Progenitor cell of endocrine pancreas (in vitro differentiated cells): ENCODE measurements at regions not wholly inside any gene's neighbourhood (a gene's known extent, or its start where the extent isn't known, plus 50 kb on each side); places are given as distances from the start of the nearest gene placed in this dataset.
A peak's percentile ranks its signal among the peaks of the same experiment; 100 is the strongest.

ENCODE experiments used
- DNase-seq: peaks from one replicate; pipeline ENCODE4 v3.0.0; 2021; ENCODE audit warnings: low spot score; ENCODE audit not compliant: unreplicated experiment
- H3K27ac Mint-ChIP-seq: 2 replicates; pipeline ENCODE4 v1.8.0; 2021; ENCODE audit warnings: mild to moderate bottlenecking, moderate library complexity, mixed read lengths
- H3K27me3 Mint-ChIP-seq: 2 replicates; pipeline ENCODE4 v1.8.0; 2021; ENCODE audit warnings: mixed read lengths
- H3K36me3 Mint-ChIP-seq: 2 replicates; pipeline ENCODE4 v1.8.0; 2022; ENCODE audit warnings: mixed read lengths; ENCODE audit not compliant: insufficient read depth
- H3K4me1 Mint-ChIP-seq: 2 replicates; pipeline ENCODE4 v1.8.0; 2021; ENCODE audit warnings: low read depth, mixed read lengths
- H3K4me3 Mint-ChIP-seq: 2 replicates; pipeline ENCODE4 v1.8.0; 2021; ENCODE audit warnings: low read depth, mild to moderate bottlenecking, moderate library complexity, mixed read lengths
- H3K9me3 Mint-ChIP-seq: 2 replicates; pipeline ENCODE4 v1.8.0; 2021; ENCODE audit warnings: low read depth, mixed read lengths
- TF ChIP-seq, protein P1 (sequence below): fragments of 200-600 bp; sonication (generic); IDR thresholded peaks from one replicate; pipeline ENCODE4 v1.5.0; 2021; ENCODE audit warnings: antibody characterized with exemption, mild to moderate bottlenecking; ENCODE audit not compliant: unreplicated experiment

DNA sequence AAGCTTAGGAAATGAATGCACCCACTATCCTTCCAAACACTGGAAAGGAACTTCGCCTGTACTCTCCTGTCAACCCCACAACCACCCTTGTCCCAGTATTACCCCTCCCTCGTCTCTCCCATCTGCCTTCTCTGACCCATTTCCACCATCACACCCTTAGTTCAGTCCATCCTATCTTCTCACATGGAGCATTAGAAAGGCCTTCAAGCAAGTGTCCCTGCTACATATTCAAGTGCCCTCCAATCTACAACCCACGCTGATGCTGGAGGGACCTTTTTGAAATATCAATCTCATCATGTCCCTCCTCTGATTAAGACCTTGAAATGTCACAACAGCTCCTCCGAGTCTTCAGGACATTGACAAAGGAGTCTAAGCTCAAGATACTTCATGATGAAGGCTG, 133.8 kb upstream of the CCL2 start:
- H3K4me1 Mint-ChIP-seq = peaks cover 6% of the 10 kb centered on the region
- peak overlapping the region; percentile 57 for H3K27ac Mint-ChIP-seq
- no peaks in the 10 kb centered on the region for H3K9me3 Mint-ChIP-seq
- H3K4me3 Mint-ChIP-seq = no peak overlapping the region
- no peaks in the 10 kb centered on the region for H3K36me3 Mint-ChIP-seq
- H3K27me3 Mint-ChIP-seq = peaks cover 7% of the 10 kb centered on the region
- TF ChIP-seq, protein P1, sequence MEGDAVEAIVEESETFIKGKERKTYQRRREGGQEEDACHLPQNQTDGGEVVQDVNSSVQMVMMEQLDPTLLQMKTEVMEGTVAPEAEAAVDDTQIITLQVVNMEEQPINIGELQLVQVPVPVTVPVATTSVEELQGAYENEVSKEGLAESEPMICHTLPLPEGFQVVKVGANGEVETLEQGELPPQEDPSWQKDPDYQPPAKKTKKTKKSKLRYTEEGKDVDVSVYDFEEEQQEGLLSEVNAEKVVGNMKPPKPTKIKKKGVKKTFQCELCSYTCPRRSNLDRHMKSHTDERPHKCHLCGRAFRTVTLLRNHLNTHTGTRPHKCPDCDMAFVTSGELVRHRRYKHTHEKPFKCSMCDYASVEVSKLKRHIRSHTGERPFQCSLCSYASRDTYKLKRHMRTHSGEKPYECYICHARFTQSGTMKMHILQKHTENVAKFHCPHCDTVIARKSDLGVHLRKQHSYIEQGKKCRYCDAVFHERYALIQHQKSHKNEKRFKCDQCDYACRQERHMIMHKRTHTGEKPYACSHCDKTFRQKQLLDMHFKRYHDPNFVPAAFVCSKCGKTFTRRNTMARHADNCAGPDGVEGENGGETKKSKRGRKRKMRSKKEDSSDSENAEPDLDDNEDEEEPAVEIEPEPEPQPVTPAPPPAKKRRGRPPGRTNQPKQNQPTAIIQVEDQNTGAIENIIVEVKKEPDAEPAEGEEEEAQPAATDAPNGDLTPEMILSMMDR = no peak
- DNase-seq = no peak

DNA sequence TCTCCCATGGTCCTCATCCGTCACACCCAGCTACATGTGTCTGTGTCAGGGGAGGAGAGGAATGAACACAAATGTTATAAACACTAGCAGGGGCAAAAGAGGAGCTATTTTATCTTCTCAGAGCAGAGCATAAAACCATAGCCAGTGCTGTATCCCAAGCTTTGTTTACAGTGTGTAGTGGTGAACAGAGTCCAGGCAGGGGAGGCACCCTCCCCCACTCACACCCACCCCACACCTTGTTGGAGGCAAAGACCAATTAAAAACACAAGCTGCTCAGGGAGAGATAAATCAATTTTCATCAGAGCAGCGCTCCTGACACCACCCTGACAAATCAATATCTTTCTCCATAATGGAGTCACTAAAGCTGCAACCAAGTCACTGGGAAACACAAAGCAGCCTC, 132.6 kb upstream of the CCL2 start:
- DNase-seq = no peak
- TF ChIP-seq, protein P1 = no peak
- Mint-ChIP-seq H3K4me1 (peaks cover 6% of the 10 kb centered on the region), H3K9me3 (no peaks in the 10 kb centered on the region), H3K27me3 (peaks cover 11% of the 10 kb centered on the region), H3K4me3 (no peak overlapping the region), H3K27ac (no peak overlapping the region), H3K36me3 (no peaks in the 10 kb centered on the region)

DNA sequence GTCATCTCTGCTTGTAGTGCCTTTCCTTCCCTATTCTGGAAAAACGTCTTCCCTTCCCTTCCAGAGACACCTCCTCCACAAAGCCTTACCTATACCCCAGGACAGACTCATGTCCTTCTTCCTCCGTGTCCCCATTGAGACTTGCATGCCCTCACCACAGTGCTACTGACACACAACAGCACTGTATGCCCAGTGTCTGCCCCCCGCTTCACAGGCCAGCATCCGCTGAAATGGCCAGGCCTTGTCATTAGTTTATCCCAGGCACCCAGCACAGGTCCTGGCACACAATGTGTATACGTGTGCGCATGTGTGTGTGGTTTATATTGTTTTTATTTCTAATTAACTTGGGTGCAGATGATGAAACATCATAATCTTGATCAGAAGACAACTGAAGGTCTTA, 130.1 kb upstream of the CCL2 start:
- H3K27me3 Mint-ChIP-seq = peaks cover 8% of the 10 kb centered on the region
- DNase-seq = no peak
- H3K4me3 Mint-ChIP-seq = no peak overlapping the region
- no peak overlapping the region for H3K27ac Mint-ChIP-seq
- peaks cover 6% of the 10 kb centered on the region for H3K4me1 Mint-ChIP-seq
- TF ChIP-seq, protein P1 = no peak
- H3K9me3 Mint-ChIP-seq = no peaks in the 10 kb centered on the region
- no peaks in the 10 kb centered on the region for H3K36me3 Mint-ChIP-seq

DNA sequence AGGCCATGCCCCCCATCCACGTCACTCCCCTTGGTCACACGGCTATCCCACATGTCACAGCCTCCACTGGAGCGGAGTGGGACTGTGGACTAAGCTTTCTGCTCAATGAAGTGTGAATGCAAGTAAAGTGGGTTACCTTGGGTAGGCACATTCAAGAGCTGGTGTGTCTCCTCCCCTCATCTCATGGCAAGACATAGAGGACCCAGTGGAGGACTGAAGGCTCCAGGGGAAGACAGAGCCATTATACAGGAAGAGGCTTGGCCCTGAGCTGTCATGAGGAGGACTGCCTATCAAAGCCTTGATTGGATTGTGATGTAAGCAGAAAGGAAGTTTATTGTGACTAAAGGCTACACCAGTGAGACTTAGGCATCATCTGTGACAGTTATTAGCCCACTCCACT, 129.2 kb upstream of the CCL2 start:
- Mint-ChIP-seq H3K27ac (peak overlapping the region; percentile 34), H3K4me1 (peaks cover 6% of the 10 kb centered on the region), H3K36me3 (no peaks in the 10 kb centered on the region), H3K9me3 (no peaks in the 10 kb centered on the region), H3K4me3 (no peak overlapping the region), H3K27me3 (peaks cover 8% of the 10 kb centered on the region)
- TF ChIP-seq, protein P1 = no peak
- no peak for DNase-seq

DNA sequence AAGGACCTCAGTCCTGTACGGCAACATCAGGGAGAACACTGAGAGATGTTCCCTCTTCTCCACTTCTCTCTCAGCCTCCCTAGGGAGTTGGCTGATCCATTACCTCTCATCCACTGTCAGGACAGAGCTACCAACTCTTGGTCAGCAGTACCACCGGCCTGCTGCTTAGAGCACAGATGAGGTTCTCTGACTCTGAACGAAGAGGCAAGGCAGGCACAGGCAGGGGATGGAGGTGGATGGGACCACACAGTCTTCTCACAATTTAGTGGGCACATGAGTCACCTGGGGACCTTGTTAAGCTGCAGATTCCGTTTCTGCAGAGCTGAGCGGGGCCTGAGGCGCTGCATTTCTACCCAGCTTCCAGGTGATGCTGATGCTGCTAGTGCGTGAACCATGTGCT, 128.6 kb upstream of the CCL2 start:
- DNase-seq = no peak
- H3K4me1 Mint-ChIP-seq = peaks cover 6% of the 10 kb centered on the region

More for the DNA sequence above, 128.6 kb upstream of the CCL2 start:
- Mint-ChIP-seq H3K27me3 (peaks cover 8% of the 10 kb centered on the region), H3K36me3 (no peaks in the 10 kb centered on the region), H3K27ac (no peak overlapping the region), H3K4me3 (no peak overlapping the region), H3K9me3 (no peaks in the 10 kb centered on the region)
- TF ChIP-seq, protein P1 = no peak
